ENCODE measurements at regions not wholly inside any gene's neighbourhood (a gene's known extent, or its start where the extent isn't known, plus 50 kb on each side); places are given as distances from the start of the nearest gene placed in this dataset.
"Not testable (repeated sequence)": the region's sequence is repeated elsewhere in the genome, so short reads cannot be mapped to it uniquely, and the experiment has no call there.

GRCh38 chr11:69869311-69869939 lies 50.2 kb upstream of the FGF3 start:
- no peak for DNase-seq

GRCh38 chr11:69870766-69871165 lies 51.5 kb upstream of the FGF3 start:
- no peak for DNase-seq

GRCh38 chr11:69873166-69874077 lies 54.2 kb upstream of the FGF3 start:
- no peak for DNase-seq

- DNase-seq, result no peak
Measured at GRCh38 chr11:69874178-69874983, 55.2 kb upstream of the FGF3 start.

- no peak for DNase-seq
Measured at GRCh38 chr11:69874984-69875624, 55.9 kb upstream of the FGF3 start.

GRCh38 chr11:69876013-69876412 lies 56.8 kb upstream of the FGF3 start:
- no peak for DNase-seq

- no peak for DNase-seq
Measured at GRCh38 chr11:69877235-69877634, 58.0 kb upstream of the FGF3 start.

DNA sequence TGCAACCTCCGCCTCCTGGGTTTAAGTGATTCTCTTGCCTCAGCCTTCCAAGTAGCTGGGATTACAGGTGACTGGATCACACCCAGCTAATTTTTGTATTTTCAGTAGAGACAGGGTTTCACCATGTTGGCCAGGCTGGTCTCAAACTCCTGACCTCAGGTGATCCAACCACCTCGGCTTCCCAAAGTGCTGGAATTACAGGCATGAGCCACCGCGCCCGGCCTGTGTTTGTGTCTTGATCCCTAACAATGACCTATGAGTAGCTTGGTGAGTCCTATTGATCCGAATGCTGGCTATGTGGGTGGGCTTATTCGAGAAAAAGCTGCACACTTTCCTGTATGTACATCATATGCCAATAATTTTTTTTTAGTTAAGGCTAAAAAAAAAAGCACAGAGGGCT lies 58.5 kb upstream of the FGF3 start:
- not testable (repeated sequence) for DNase-seq

DNA sequence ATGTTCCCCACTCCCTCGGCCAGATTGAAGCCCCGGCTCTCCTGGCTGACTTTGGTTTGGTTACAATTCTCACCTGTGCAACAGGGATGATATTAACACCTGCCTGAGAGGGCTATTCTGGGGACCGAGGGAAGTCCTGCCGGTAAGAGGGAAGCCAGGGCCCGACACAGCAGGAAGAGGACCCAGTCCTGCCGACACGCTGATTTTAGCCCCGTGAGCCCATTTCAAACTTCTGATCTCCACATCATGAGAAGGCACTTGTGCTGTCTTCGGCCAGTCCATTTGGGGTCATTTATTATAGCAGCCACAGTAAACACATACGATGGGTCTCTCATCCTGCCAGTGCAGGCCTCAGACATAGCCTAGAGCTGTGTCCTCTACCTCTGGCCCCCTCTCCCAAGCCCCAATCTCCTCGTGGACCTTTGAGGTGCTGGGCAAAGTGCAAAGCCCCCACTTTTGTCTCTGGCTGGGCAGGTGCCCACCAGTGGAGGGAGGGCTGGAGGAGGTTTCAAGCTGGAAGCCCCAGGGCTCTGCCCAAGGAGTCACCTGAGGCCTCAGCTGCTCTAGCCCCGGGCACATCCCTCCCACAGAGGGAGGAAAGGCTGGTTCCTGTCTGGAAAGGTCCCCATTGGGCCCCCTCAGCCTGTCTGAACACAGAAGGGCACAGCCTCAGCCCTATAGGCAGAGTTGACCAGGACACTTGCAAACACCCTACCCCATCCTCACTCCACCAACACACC lies 59.1 kb upstream of the FGF3 start:
- no peak for DNase-seq

DNA sequence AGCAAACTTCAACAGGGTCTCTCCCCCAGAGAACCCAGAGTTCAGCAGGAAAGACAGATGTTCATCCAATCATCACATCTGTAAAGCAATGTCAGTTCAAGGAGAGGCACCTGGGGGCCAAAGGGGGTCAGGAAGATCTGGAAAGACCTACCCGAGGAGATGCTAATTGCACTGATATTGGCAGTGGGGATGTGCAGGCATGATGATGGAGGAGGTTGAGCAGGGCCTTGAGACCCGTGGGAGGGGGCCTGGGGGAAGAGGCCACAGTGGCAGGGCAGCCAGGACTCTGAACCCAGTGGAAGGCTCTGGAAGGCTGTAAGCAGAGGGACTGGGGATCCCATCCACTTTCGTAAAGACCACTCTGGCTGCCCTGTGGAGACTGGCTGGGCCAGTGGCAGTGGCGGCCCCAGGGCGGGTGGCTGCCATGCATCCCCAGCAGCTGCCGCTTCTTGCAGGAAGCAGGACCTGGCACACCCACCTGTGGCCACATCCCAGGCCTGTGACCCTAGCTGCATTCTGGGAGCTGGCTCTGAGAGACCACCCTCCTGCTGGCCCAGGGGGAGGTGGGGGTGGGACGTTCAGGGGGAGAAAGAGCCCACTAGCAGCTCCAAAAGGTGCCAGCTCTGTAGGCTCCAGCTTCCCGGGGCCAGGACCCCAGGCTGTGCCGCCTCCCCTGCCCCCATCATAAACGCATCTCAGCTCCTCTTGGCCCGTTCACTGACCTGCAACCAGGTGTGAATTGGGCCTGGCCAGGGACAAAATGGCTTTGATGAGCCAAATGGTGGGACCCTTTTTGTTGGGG lies 59.9 kb upstream of the FGF3 start:
- DNase-seq, result no peak

GRCh38 chr11:69879729-69880005 lies 60.5 kb upstream of the FGF3 start:
- DNase-seq, result no peak

DNA sequence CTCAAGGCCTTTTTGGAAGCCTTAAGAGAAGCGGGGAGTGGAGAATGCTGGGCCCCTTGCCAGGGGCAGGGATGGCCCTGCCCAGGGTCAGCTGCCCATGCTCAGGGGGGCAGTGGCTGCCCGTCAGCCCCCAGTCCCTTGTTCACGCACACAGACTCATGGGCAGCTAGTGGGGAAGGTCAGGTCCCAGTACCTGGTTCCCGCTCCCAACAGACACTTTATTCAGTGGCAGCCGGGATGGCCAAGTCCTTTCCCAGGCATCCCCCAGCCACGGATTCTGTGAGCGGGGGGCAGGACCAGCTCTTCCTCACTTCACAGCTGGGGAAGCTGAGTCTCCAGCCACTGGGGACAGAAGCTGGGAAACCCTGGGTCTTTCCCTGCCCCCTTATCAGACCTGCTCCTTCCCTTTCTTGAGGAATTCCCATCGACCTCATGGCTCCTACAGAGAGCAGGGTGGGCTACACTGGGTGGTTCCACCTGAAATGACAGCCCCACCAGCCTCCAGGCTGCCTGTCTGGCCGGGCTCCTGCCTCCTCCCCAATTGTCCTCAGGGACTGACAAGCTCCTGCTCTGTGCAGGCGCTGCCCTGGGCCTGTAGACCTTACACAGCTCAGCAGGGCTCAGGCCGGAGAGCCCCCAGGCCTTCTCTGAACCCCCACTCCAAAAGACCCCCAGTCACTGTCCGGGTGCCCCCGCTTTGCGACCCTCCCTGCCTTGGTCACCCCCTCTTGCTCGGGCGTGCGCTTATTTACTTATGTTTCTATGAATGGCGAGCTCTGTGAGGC lies 61.0 kb upstream of the FGF3 start:
- no peak for DNase-seq

GRCh38 chr11:69880826-69881445 lies 61.7 kb upstream of the FGF3 start:
- no peak for DNase-seq

GRCh38 chr11:69881467-69882269 lies 62.5 kb upstream of the FGF3 start:
- no peak for DNase-seq

- no peak for DNase-seq
Measured at GRCh38 chr11:69882270-69882608, 63.0 kb upstream of the FGF3 start.

GRCh38 chr11:69883292-69884255 lies 64.4 kb upstream of the FGF3 start:
- DNase-seq, result no peak

- no peak for DNase-seq
Measured at GRCh38 chr11:69884286-69884685, 65.1 kb upstream of the FGF3 start.

GRCh38 chr11:69884751-69885150 lies 65.5 kb upstream of the FGF3 start:
- DNase-seq, result no peak
